IMR-90 (cell line): ENCODE measurements at regions not wholly inside any gene's neighbourhood (a gene's known extent, or its start where the extent isn't known, plus 50 kb on each side); places are given as distances from the start of the nearest gene placed in this dataset.
A peak's percentile ranks its signal among the peaks of the same experiment; 100 is the strongest.

Experiments
- ATAC-seq: fragments of 200-7000 bp; cut with Tn5 transposase; 2 replicates; pipeline ENCODE4 v1.9.1; 2020; ENCODE audit warnings: low read depth, mild to moderate bottlenecking, moderate library complexity
- BruUV-seq: library from RNA; stranded (reverse); fragments of 400-500 nt; replicated peaks from 2 replicates; lab custom pipeline; 2021; lab: Mats Ljungman, UMichigan
- CTCF ChIA-PET: fragments of 300-600 bp; formaldehyde crosslinking; extraction: SDS; loops from one replicate; lab custom pipeline; 2021; ENCODE audit warnings: antibody characterized with exemption; lab: Yijun Ruan, JAX
- POLR2A ChIA-PET: fragments of 300-600 bp; sonication (Branson Sonifier 250); formaldehyde crosslinking; loops from one replicate; lab custom pipeline; 2022; ENCODE audit warnings: antibody characterized with exemption; ENCODE audit not compliant: unreplicated experiment; lab: Charles Lee
- DNase-seq: peaks from one replicate; pipeline ENCODE4 v3.0.0; 2013
- H2AFZ ChIP-seq: replicated peaks from 2 replicates; pipeline ENCODE3; 2013; ENCODE audit warnings: low read length, mild to moderate bottlenecking; ENCODE audit not compliant: poor library complexity
- H2AK5ac ChIP-seq: 2 replicates; pipeline ENCODE4 v1.6.1; 2013; ENCODE audit warnings: low read depth, low read length, inconsistent platforms
- H2AK9ac ChIP-seq: replicated peaks from 2 replicates; pipeline ENCODE3; 2013; ENCODE audit warnings: mild to moderate bottlenecking, low read depth, low read length, moderate library complexity; ENCODE audit not compliant: poor library complexity
- H2BK120ac ChIP-seq: 2 replicates; pipeline ENCODE4 v1.6.1; 2013; ENCODE audit warnings: low read depth, low read length, inconsistent platforms
- H2BK15ac ChIP-seq: 3 replicates; pipeline ENCODE4 v1.6.1; 2013; ENCODE audit warnings: low read depth, low read length, inconsistent platforms
- H2BK20ac ChIP-seq: 2 replicates; pipeline ENCODE4 v1.6.1; 2013; ENCODE audit warnings: low read depth, mild to moderate bottlenecking, inconsistent platforms, low read length, moderate library complexity
- H2BK5ac ChIP-seq: 2 replicates; pipeline ENCODE4 v1.6.1; 2013; ENCODE audit warnings: mild to moderate bottlenecking, low read depth, low read length, inconsistent platforms; ENCODE audit not compliant: poor library complexity, severe bottlenecking
- H3K14ac ChIP-seq: replicated peaks from 2 replicates; pipeline ENCODE4 v1.6.1; 2013; ENCODE audit warnings: low read depth, low read length, inconsistent platforms
- H3K18ac ChIP-seq: 2 replicates; pipeline ENCODE4 v1.6.1; 2013; ENCODE audit warnings: low read depth, low read length, control low read depth
- H3K23ac ChIP-seq: 2 replicates; pipeline ENCODE4 v1.6.1; 2013; ENCODE audit warnings: low read depth, low read length, inconsistent platforms
- H3K27ac ChIP-seq: 2 replicates; pipeline ENCODE4 v1.5.1; 2013; ENCODE audit warnings: mild to moderate bottlenecking, control low read depth, low read length; ENCODE audit not compliant: insufficient read depth
- H3K27me3 ChIP-seq: 2 replicates; pipeline ENCODE4 v1.6.1; 2013; ENCODE audit warnings: low read length; ENCODE audit not compliant: control insufficient read depth, insufficient read depth
- H3K36me3 ChIP-seq: 2 replicates; pipeline ENCODE4 v1.6.1; 2013; ENCODE audit warnings: low read length, mixed read lengths; ENCODE audit not compliant: control insufficient read depth, insufficient read depth
- H3K4ac ChIP-seq: 2 replicates; pipeline ENCODE4 v1.6.1; 2013; ENCODE audit warnings: low read depth, low read length, inconsistent platforms
- H3K4me1 ChIP-seq: 2 replicates; pipeline ENCODE4 v1.6.1; 2013; ENCODE audit warnings: low read length, mixed read lengths; ENCODE audit not compliant: control insufficient read depth, insufficient read depth
- H3K4me2 ChIP-seq: 2 replicates; pipeline ENCODE4 v1.6.1; 2013; ENCODE audit warnings: low read depth, mild to moderate bottlenecking, control low read depth, low read length, moderate library complexity
- H3K4me3 ChIP-seq: 2 replicates; pipeline ENCODE4 v1.5.1; 2013; ENCODE audit warnings: low read depth, mild to moderate bottlenecking, control low read depth, low read length, moderate library complexity; ENCODE audit not compliant: insufficient read depth
- H3K56ac ChIP-seq: 2 replicates; pipeline ENCODE4 v1.6.1; 2013; ENCODE audit warnings: low read length, inconsistent platforms; ENCODE audit not compliant: insufficient read depth; ENCODE audit errors: extremely low read depth
- H3K79me1 ChIP-seq, 2 experiments: 2 replicates each; pipeline ENCODE4 v1.6.1; 2013; ENCODE audit warnings: low read length in 2 of 2, inconsistent platforms in 1 of 2, low read depth in 1 of 2
- H3K9ac ChIP-seq: 2 replicates; pipeline ENCODE4 v1.6.1; 2013; ENCODE audit warnings: low read depth, low read length, control low read depth
- H3K9me1 ChIP-seq: 2 replicates; pipeline ENCODE4 v1.6.1; 2013; ENCODE audit warnings: low read length, inconsistent platforms; ENCODE audit not compliant: insufficient read depth
- H3K9me3 ChIP-seq: 2 replicates; pipeline ENCODE4 v1.6.1; 2013; ENCODE audit warnings: low read length; ENCODE audit not compliant: control insufficient read depth, insufficient read depth
- H4K20me1 ChIP-seq: 2 replicates; pipeline ENCODE4 v1.6.1; 2013; ENCODE audit warnings: low read length, inconsistent platforms; ENCODE audit not compliant: insufficient read depth
- H4K5ac ChIP-seq: 2 replicates; pipeline ENCODE4 v1.6.1; 2013; ENCODE audit warnings: mild to moderate bottlenecking, low read depth, low read length, control low read depth
- H4K8ac ChIP-seq, 2 experiments: 2 replicates each; pipeline ENCODE4 v1.6.1; 2013; ENCODE audit warnings: low read depth in 2 of 2, low read length in 2 of 2, control low read depth in 1 of 2, inconsistent platforms in 1 of 2
- H4K91ac ChIP-seq: 2 replicates; pipeline ENCODE4 v1.6.1; 2013; ENCODE audit warnings: low read depth, low read length, inconsistent platforms; ENCODE audit not compliant: insufficient read depth
- MAFK ChIP-seq: IDR thresholded peaks from 2 replicates; pipeline ENCODE4 v1.6.1; 2012; ENCODE audit warnings: low read depth, low read length, improper control_type of control experiment
- RCOR1 ChIP-seq: IDR thresholded peaks from 2 replicates; pipeline ENCODE4 v1.6.1; 2012; ENCODE audit warnings: mild to moderate bottlenecking, low read length, improper control_type of control experiment; ENCODE audit not compliant: insufficient replicate concordance
- WGBS, 2 experiments: methylation state at CpG; one replicate each; pipeline versions ENCODE4 v1.1.5 to v1.1.7; 2013; ENCODE audit warnings: missing lambda C conversion rate in 2 of 2; ENCODE audit not compliant: insufficient read length in 1 of 2; ENCODE audit errors: extremely low coverage in 2 of 2; 5-methylcytosine and 5-hydroxymethylcytosine counted together
- dilution Hi-C: fragments of 300-500 bp; cut with HindIII; formaldehyde crosslinking; loops from one replicate; pipeline ENCODE4 v1.14.3; 2018; ENCODE audit warnings: low sequenced_read_pairs; ENCODE audit not compliant: unreplicated experiment
- in situ Hi-C: fragments of 300-500 bp; cut with MboI; formaldehyde crosslinking; loops from 3 replicates; pipeline ENCODE4 v1.14.3; 2019; ENCODE audit warnings: low sequenced_read_pairs, inconsistent platforms, mixed read lengths
- intact Hi-C: fragments of 100-400 bp; cut with micrococcal nuclease; formaldehyde crosslinking; loops from 2 replicates; pipeline ENCODE4 v1.10.0; 2022

- H3K36me3 ChIP-seq: no peaks in the 10 kb centered on the region
- H4K91ac ChIP-seq: no peak overlapping the region
- WGBS, 2 experiments: no CpG with 5 or more reads among the region's 3 CpGs
- BruUV-seq: no TSS peak
- no peak overlapping the region for H4K8ac ChIP-seq
- H3K56ac ChIP-seq: no peak overlapping the region
- H3K9ac ChIP-seq: no peak overlapping the region
- H3K27ac ChIP-seq: no peak overlapping the region
- in situ Hi-C loops (no loop called here), dilution Hi-C loops (no loop called here), intact Hi-C loops (no loop called here)
- no peak overlapping the region for H3K4ac ChIP-seq
- TF ChIP-seq RCOR1 (no peak), MAFK (peak; percentile 97)
- POLR2A ChIA-PET: no interaction called here
- H3K18ac ChIP-seq: no peak overlapping the region
- no peak overlapping the region for H2AK9ac ChIP-seq
- H2BK120ac ChIP-seq: no peak overlapping the region
- H2BK15ac ChIP-seq: no peak overlapping the region
- no peaks in the 10 kb centered on the region for H3K27me3 ChIP-seq
- no peak overlapping the region for H2BK5ac ChIP-seq
- no peak for DNase-seq
- ATAC-seq: no peak
- no peak overlapping the region for H2BK20ac ChIP-seq
- no peaks in the 10 kb centered on the region for H3K79me1 ChIP-seq
- H2AK5ac ChIP-seq: no peak overlapping the region
- H3K9me3 ChIP-seq: no peaks in the 10 kb centered on the region; the same call in 1 of the 2 replicates
- no peak overlapping the region for H2AFZ ChIP-seq
- H3K4me1 ChIP-seq: no peaks in the 10 kb centered on the region
- no peaks in the 10 kb centered on the region for H3K9me1 ChIP-seq
- no peak overlapping the region for H3K4me2 ChIP-seq
- H3K23ac ChIP-seq: no peak overlapping the region
- no peak overlapping the region for H4K5ac ChIP-seq
- H4K20me1 ChIP-seq: no peaks in the 10 kb centered on the region
- CTCF ChIA-PET: interaction anchor here (0.7 kb wide), 1 partner anchor 1304 kb away, joined by 3 read pairs; the partner anchor contains the start of gene MBD5
- H3K4me3 ChIP-seq: no peak overlapping the region
- H3K14ac ChIP-seq: no peak overlapping the region
These were observed 1128.2 kb upstream of the ACVR2A start for GRCh38 chr2:146716591-146716990.
